ENCODE measurements at regions not wholly inside any gene's neighbourhood (a gene's known extent, or its start where the extent isn't known, plus 50 kb on each side); places are given as distances from the start of the nearest gene placed in this dataset.
"Not testable (repeated sequence)": the region's sequence is repeated elsewhere in the genome, so short reads cannot be mapped to it uniquely, and the experiment has no call there.

GRCh38 chr17:71039391-71039790 is 870.1 kb downstream of the KCNJ2 start:
- DNase-seq (ENCODE audit: extremely low read depth, low read depth): no peak

- no peak for DNase-seq (ENCODE audit: extremely low read depth, low read depth)
Measured at GRCh38 chr17:71052971-71053370, 883.6 kb downstream of the KCNJ2 start.

- DNase-seq (ENCODE audit: extremely low read depth, low read depth): no peak
Measured at GRCh38 chr17:71055128-71055527, 885.8 kb downstream of the KCNJ2 start.

GRCh38 chr17:71057448-71057847 is 888.1 kb downstream of the KCNJ2 start:
- DNase-seq (ENCODE audit: extremely low read depth, low read depth): no peak

- no peak for DNase-seq (ENCODE audit: extremely low read depth, low read depth)
Measured at GRCh38 chr17:71057938-71058337, 888.6 kb downstream of the KCNJ2 start.

GRCh38 chr17:71063127-71063526 is 893.8 kb downstream of the KCNJ2 start:
- no peak for DNase-seq (ENCODE audit: extremely low read depth, low read depth)

- no peak for DNase-seq (ENCODE audit: extremely low read depth, low read depth)
Measured at GRCh38 chr17:71063559-71063958, 894.2 kb downstream of the KCNJ2 start.

- no peak for DNase-seq (ENCODE audit: extremely low read depth, low read depth)
Measured at GRCh38 chr17:71067669-71068407, 898.5 kb downstream of the KCNJ2 start.

- no peak for DNase-seq (ENCODE audit: extremely low read depth, low read depth)
Measured at GRCh38 chr17:71068408-71068750, 899.0 kb downstream of the KCNJ2 start.

- no peak for DNase-seq (ENCODE audit: extremely low read depth, low read depth)
Measured at GRCh38 chr17:71071041-71071440, 901.7 kb downstream of the KCNJ2 start.

GRCh38 chr17:71071837-71072236 is 902.5 kb downstream of the KCNJ2 start:
- DNase-seq (ENCODE audit: extremely low read depth, low read depth): peak; percentile 91

- no peak for DNase-seq (ENCODE audit: extremely low read depth, low read depth)
Measured at GRCh38 chr17:71080937-71081336, 911.6 kb downstream of the KCNJ2 start.

GRCh38 chr17:71081666-71082065 is 912.3 kb downstream of the KCNJ2 start:
- no peak for DNase-seq (ENCODE audit: extremely low read depth, low read depth)

GRCh38 chr17:71084219-71084618 is 914.9 kb downstream of the KCNJ2 start:
- DNase-seq (ENCODE audit: extremely low read depth, low read depth): peak; percentile 39

- no peak for DNase-seq (ENCODE audit: extremely low read depth, low read depth)
Measured at GRCh38 chr17:71084838-71085237, 915.5 kb downstream of the KCNJ2 start.

- DNase-seq (ENCODE audit: extremely low read depth, low read depth): peak; percentile 18
Measured at GRCh38 chr17:71085238-71086033, 916.1 kb downstream of the KCNJ2 start.

- DNase-seq (ENCODE audit: extremely low read depth, low read depth): no peak
Measured at GRCh38 chr17:71089431-71089830, 920.1 kb downstream of the KCNJ2 start.

GRCh38 chr17:71098071-71098470 is 928.7 kb downstream of the KCNJ2 start:
- no peak for DNase-seq (ENCODE audit: extremely low read depth, low read depth)

- DNase-seq (ENCODE audit: extremely low read depth, low read depth): no peak
Measured at GRCh38 chr17:71099003-71099714, 929.8 kb downstream of the KCNJ2 start.

GRCh38 chr17:71102777-71103176 is 933.4 kb downstream of the KCNJ2 start:
- no peak for DNase-seq (ENCODE audit: extremely low read depth, low read depth)

GRCh38 chr17:71104225-71104624 is 934.9 kb downstream of the KCNJ2 start:
- no peak for DNase-seq (ENCODE audit: extremely low read depth, low read depth)

- DNase-seq (ENCODE audit: extremely low read depth, low read depth): not testable (repeated sequence)
Measured at GRCh38 chr17:71106056-71106455, 936.7 kb downstream of the KCNJ2 start.
